PC-3 (cell line): ENCODE measurements at regions not wholly inside any gene's neighbourhood (a gene's known extent, or its start where the extent isn't known, plus 50 kb on each side); places are given as distances from the start of the nearest gene placed in this dataset.
"Not testable (repeated sequence)": the region's sequence is repeated elsewhere in the genome, so short reads cannot be mapped to it uniquely, and the experiment has no call there.

ENCODE experiments used
- ATAC-seq: fragments of 200-7000 bp; cut with Tn5 transposase; 2 replicates; pipeline ENCODE4 v1.9.1; 2020; ENCODE audit warnings: mild to moderate bottlenecking, moderate library complexity
- BruUV-seq: library from RNA; stranded (reverse); fragments of 400-500 nt; replicated peaks from 2 replicates; lab custom pipeline; 2021; lab: Mats Ljungman, UMichigan
- CTCF ChIA-PET: fragments of 300-600 bp; sonication (Branson Sonifier 250); formaldehyde crosslinking; loops from one replicate; lab custom pipeline; 2022; ENCODE audit warnings: antibody characterized with exemption; lab: Charles Lee
- POLR2A ChIA-PET: fragments of 300-600 bp; sonication (Branson Sonifier 250); formaldehyde crosslinking; loops from one replicate; lab custom pipeline; 2022; ENCODE audit warnings: antibody characterized with exemption; ENCODE audit not compliant: unreplicated experiment; lab: Charles Lee
- DNase-seq: peaks from one replicate; pipeline ENCODE4 v3.0.0-alpha.2; 2015
- H2AFZ ChIP-seq: fragments of 300-600 bp; sonication (generic); 2 replicates; pipeline ENCODE4 v1.6.0; 2016; ENCODE audit warnings: antibody characterized with exemption, low read length
- H3F3A ChIP-seq: fragments of 300-600 bp; sonication (generic); one replicate; pipeline ENCODE4 v1.6.0; 2017; ENCODE audit warnings: antibody characterized with exemption, low read length, control low read depth, mild to moderate bottlenecking; ENCODE audit not compliant: unreplicated experiment
- H3K27ac ChIP-seq: fragments of 300-600 bp; sonication (generic); 2 replicates; pipeline ENCODE4 v1.5.1; 2016; ENCODE audit warnings: mild to moderate bottlenecking, low read length
- H3K27me3 ChIP-seq: fragments of 300-600 bp; sonication (generic); 2 replicates; pipeline ENCODE4 v1.6.1; 2016; ENCODE audit warnings: low read length, mixed read lengths
- H3K36me3 ChIP-seq: fragments of 300-600 bp; sonication (generic); 2 replicates; pipeline ENCODE4 v1.6.1; 2016; ENCODE audit warnings: low read depth, mixed run types, low read length, mixed read lengths
- H3K4me1 ChIP-seq: fragments of 300-600 bp; sonication (generic); 2 replicates; pipeline ENCODE4 v1.5.1; 2016; ENCODE audit warnings: low read length; ENCODE audit not compliant: insufficient read depth
- H3K4me2 ChIP-seq: fragments of 300-600 bp; sonication (generic); 2 replicates; pipeline ENCODE4 v1.6.0; 2016; ENCODE audit warnings: low read length
- H3K4me3 ChIP-seq: fragments of 300-600 bp; sonication (generic); 2 replicates; pipeline ENCODE4 v1.5.1; 2016; ENCODE audit warnings: mild to moderate bottlenecking, low read length, mixed read lengths
- H3K79me2 ChIP-seq: fragments of 300-600 bp; sonication (generic); 2 replicates; pipeline ENCODE4 v1.6.1; 2017; ENCODE audit warnings: low read length, mixed read lengths
- H3K9ac ChIP-seq: fragments of 300-600 bp; sonication (generic); 2 replicates; pipeline ENCODE4 v1.6.0; 2016; ENCODE audit warnings: mild to moderate bottlenecking, low read length
- H3K9me2 ChIP-seq: fragments of 300-600 bp; sonication (generic); replicated peaks from 2 replicates; pipeline ENCODE4 v1.6.1; 2016; ENCODE audit warnings: mixed run types, low read length, mixed read lengths
- H3K9me3 ChIP-seq: fragments of 300-600 bp; sonication (generic); 2 replicates; pipeline ENCODE4 v1.6.1; 2016; ENCODE audit warnings: low read length, mixed read lengths
- H4K20me1 ChIP-seq: fragments of 300-600 bp; sonication (generic); 2 replicates; pipeline ENCODE4 v1.6.1; 2016; ENCODE audit warnings: low read length, mixed read lengths
- intact Hi-C: fragments of 100-400 bp; cut with micrococcal nuclease; formaldehyde crosslinking; loops from 2 replicates; pipeline ENCODE4 v1.9.0; 2023

DNA sequence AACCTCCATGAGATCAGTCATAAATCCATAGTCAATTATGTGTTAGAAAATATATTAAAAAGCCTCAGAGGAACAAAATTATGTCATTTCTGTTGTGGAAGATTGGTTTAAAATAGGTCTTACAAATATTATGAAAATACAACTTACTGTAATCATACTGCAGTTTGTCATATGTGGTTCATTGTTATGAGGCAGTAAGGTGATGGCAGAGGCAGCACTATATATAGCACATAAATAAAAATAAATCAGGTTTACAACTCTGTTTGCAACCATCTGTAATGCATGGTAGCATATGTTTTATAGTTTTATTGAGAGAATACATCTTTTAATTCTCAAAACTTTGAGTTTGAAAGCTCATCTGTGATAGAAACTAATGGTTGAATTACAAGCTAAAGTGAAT, 651.4 kb downstream of the PCDH11X start:
- H3K36me3 ChIP-seq, H3K4me2 ChIP-seq, H4K20me1 ChIP-seq, BruUV-seq, H3K27me3 ChIP-seq, H3K4me3 ChIP-seq, H2AFZ ChIP-seq, DNase-seq, H3K9me2 ChIP-seq, H3K9me3 ChIP-seq, POLR2A ChIA-PET, H3K9ac ChIP-seq, CTCF ChIA-PET, ATAC-seq, H3K4me1 ChIP-seq, H3F3A ChIP-seq, H3K79me2 ChIP-seq, intact Hi-C loops, H3K27ac ChIP-seq: not testable (repeated sequence)

- H3K27me3 ChIP-seq, H3K9me2 ChIP-seq, H3K79me2 ChIP-seq, BruUV-seq, H3K27ac ChIP-seq, H4K20me1 ChIP-seq, H3K9ac ChIP-seq, H3K4me3 ChIP-seq, H3K4me1 ChIP-seq, H3K9me3 ChIP-seq, POLR2A ChIA-PET, H3K4me2 ChIP-seq, CTCF ChIA-PET, intact Hi-C loops, ATAC-seq, H3F3A ChIP-seq, H3K36me3 ChIP-seq, DNase-seq, H2AFZ ChIP-seq: not testable (repeated sequence)
Measured at GRCh38 chrX:92460539-92460938, 681.4 kb downstream of the PCDH11X start.

GRCh38 chrX:92480165-92480564, 701.0 kb downstream of the PCDH11X start:
- CTCF ChIA-PET = not testable (repeated sequence)

DNA sequence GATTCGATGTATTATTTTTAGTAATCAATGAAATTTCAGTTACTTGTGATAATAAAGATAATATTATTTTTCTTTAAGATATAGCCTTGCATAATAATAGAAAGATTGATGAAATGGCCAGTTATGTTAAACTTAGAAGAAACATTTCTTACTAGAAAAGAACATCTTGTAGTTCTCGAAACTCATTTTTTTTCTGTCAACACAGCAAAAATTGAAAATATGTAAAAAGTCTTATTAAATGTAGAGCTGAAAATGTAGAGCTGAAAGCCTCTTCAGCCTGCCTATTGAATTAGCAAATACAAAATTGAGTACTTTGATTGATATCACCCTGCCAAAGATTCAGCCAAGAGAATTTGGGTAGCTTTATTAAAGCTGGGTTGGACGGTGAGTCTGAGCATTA, 706.3 kb downstream of the PCDH11X start:
- H3K4me1 ChIP-seq, H2AFZ ChIP-seq, H3K79me2 ChIP-seq, H3K36me3 ChIP-seq, POLR2A ChIA-PET, CTCF ChIA-PET, intact Hi-C loops, H3K9me2 ChIP-seq, H3F3A ChIP-seq, H3K4me2 ChIP-seq, BruUV-seq, H3K9me3 ChIP-seq, H3K9ac ChIP-seq, H4K20me1 ChIP-seq, H3K27ac ChIP-seq, H3K4me3 ChIP-seq, ATAC-seq, H3K27me3 ChIP-seq, DNase-seq: not testable (repeated sequence)

More at GRCh38 chrX:92480165-92480564, 701.0 kb downstream of the PCDH11X start:
- H3K79me2 ChIP-seq, H3K27me3 ChIP-seq, H4K20me1 ChIP-seq, intact Hi-C loops, H3K4me3 ChIP-seq, POLR2A ChIA-PET, BruUV-seq, H3K36me3 ChIP-seq, H3F3A ChIP-seq, H3K9ac ChIP-seq, ATAC-seq, H3K9me2 ChIP-seq, H2AFZ ChIP-seq, H3K4me2 ChIP-seq, H3K27ac ChIP-seq, H3K9me3 ChIP-seq, DNase-seq, H3K4me1 ChIP-seq: not testable (repeated sequence)

GRCh38 chrX:92515270-92515669, 736.1 kb downstream of the PCDH11X start:
- H3F3A ChIP-seq, H3K27ac ChIP-seq, intact Hi-C loops, H4K20me1 ChIP-seq, H3K79me2 ChIP-seq, POLR2A ChIA-PET, H3K4me3 ChIP-seq, H3K9me3 ChIP-seq, H3K9me2 ChIP-seq, H3K4me2 ChIP-seq, H3K9ac ChIP-seq, CTCF ChIA-PET, ATAC-seq, H3K27me3 ChIP-seq, H3K36me3 ChIP-seq, DNase-seq, H2AFZ ChIP-seq, H3K4me1 ChIP-seq, BruUV-seq: not testable (repeated sequence)

GRCh38 chrX:92528995-92529394, 749.8 kb downstream of the PCDH11X start:
- H3K27me3 ChIP-seq, H2AFZ ChIP-seq, intact Hi-C loops, H3K79me2 ChIP-seq, POLR2A ChIA-PET, H3K9me3 ChIP-seq, H3K9ac ChIP-seq, H3K27ac ChIP-seq, CTCF ChIA-PET, H3K36me3 ChIP-seq, H3K4me2 ChIP-seq, H3F3A ChIP-seq, H3K9me2 ChIP-seq, H3K4me1 ChIP-seq, H4K20me1 ChIP-seq, H3K4me3 ChIP-seq, BruUV-seq: not testable (repeated sequence)
- ATAC-seq (peak; percentile 65), DNase-seq (peak; percentile 41)

DNA sequence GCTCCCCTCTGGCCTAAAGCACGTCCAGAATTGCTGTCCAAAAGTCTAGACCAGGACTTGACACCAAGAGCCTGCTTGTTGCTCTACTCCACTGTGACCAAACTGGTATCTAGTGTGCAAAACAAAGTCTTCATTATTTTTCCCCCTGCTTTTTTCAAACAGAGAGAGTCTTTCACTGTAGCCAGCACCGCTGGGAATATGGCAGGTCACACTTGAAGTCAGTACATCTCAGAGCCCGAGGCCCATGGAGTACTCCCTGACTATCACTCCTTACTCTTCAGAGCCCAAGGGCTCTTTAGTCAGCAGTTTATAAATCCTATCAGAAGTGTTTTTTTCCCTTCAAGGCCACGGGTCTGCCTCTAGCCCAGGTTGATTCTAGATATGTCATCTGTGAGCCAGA, 761.3 kb downstream of the PCDH11X start:
- H3K9me2 ChIP-seq, H3K9me3 ChIP-seq, H3K4me1 ChIP-seq, H3F3A ChIP-seq, H3K27me3 ChIP-seq, DNase-seq, H3K79me2 ChIP-seq, H3K9ac ChIP-seq, H3K36me3 ChIP-seq, BruUV-seq, POLR2A ChIA-PET, H3K4me3 ChIP-seq, ATAC-seq, CTCF ChIA-PET, H3K27ac ChIP-seq, intact Hi-C loops, H3K4me2 ChIP-seq, H4K20me1 ChIP-seq, H2AFZ ChIP-seq: not testable (repeated sequence)
